Superior temporal gyrus (tissue), 1 donor: ENCODE measurements at regions not wholly inside any gene's neighbourhood (a gene's known extent, or its start where the extent isn't known, plus 50 kb on each side); places are given as distances from the start of the nearest gene placed in this dataset.

ENCODE experiments used
- DNase-seq: peaks from one replicate; pipeline ENCODE4 v3.0.0-alpha.2; 2016; ENCODE audit errors: extremely low spot score

- no peak for DNase-seq
Measured at GRCh38 chr1:87560601-87561360, 232.1 kb downstream of the LMO4 start.

GRCh38 chr1:87563211-87563610, 234.5 kb downstream of the LMO4 start:
- DNase-seq = no peak

GRCh38 chr1:87565861-87566260, 237.2 kb downstream of the LMO4 start:
- DNase-seq = no peak

- DNase-seq = no peak
Measured at GRCh38 chr1:87568005-87568404, 239.3 kb downstream of the LMO4 start.

GRCh38 chr1:87568911-87569310, 240.2 kb downstream of the LMO4 start:
- no peak for DNase-seq

- DNase-seq = no peak
Measured at GRCh38 chr1:87572008-87572407, 243.3 kb downstream of the LMO4 start.

- no peak for DNase-seq
Measured at GRCh38 chr1:87572891-87573290, 244.2 kb downstream of the LMO4 start.

- no peak for DNase-seq
Measured at GRCh38 chr1:87575528-87575927, 246.8 kb downstream of the LMO4 start.

GRCh38 chr1:87578464-87578863, 249.8 kb downstream of the LMO4 start:
- no peak for DNase-seq

- DNase-seq = no peak
Measured at GRCh38 chr1:87583459-87583858, 254.8 kb downstream of the LMO4 start.

GRCh38 chr1:87584586-87584985, 255.9 kb downstream of the LMO4 start:
- DNase-seq = no peak

- DNase-seq = no peak
Measured at GRCh38 chr1:87586501-87586900, 257.8 kb downstream of the LMO4 start.

- no peak for DNase-seq
Measured at GRCh38 chr1:87588495-87588894, 259.8 kb downstream of the LMO4 start.

GRCh38 chr1:87591492-87591891, 262.8 kb downstream of the LMO4 start:
- no peak for DNase-seq

- DNase-seq = no peak
Measured at GRCh38 chr1:87592156-87592555, 263.5 kb downstream of the LMO4 start.

- DNase-seq = no peak
Measured at GRCh38 chr1:87594736-87595383, 266.2 kb downstream of the LMO4 start.

- DNase-seq = no peak
Measured at GRCh38 chr1:87595384-87595781, 266.7 kb downstream of the LMO4 start.

- no peak for DNase-seq
Measured at GRCh38 chr1:87598429-87598828, 269.7 kb downstream of the LMO4 start.

- no peak for DNase-seq
Measured at GRCh38 chr1:87599569-87599968, 270.9 kb downstream of the LMO4 start.

- DNase-seq = no peak
Measured at GRCh38 chr1:87600055-87600850, 271.6 kb downstream of the LMO4 start.

- no peak for DNase-seq
Measured at GRCh38 chr1:87600854-87601253, 272.2 kb downstream of the LMO4 start.

GRCh38 chr1:87603626-87604025, 274.9 kb downstream of the LMO4 start:
- DNase-seq = no peak

GRCh38 chr1:87612956-87613355, 284.3 kb downstream of the LMO4 start:
- DNase-seq = no peak
